GM18907 (cell line): ENCODE measurements at regions not wholly inside any gene's neighbourhood (a gene's known extent, or its start where the extent isn't known, plus 50 kb on each side); places are given as distances from the start of the nearest gene placed in this dataset.

Experiments
- ATAC-seq: cut with Tn5 transposase; IDR thresholded peaks from one replicate; pipeline ENCODE4 v1.9.1; 2021; ENCODE audit warnings: mild to moderate bottlenecking, moderate library complexity; ENCODE audit not compliant: unreplicated experiment

DNA sequence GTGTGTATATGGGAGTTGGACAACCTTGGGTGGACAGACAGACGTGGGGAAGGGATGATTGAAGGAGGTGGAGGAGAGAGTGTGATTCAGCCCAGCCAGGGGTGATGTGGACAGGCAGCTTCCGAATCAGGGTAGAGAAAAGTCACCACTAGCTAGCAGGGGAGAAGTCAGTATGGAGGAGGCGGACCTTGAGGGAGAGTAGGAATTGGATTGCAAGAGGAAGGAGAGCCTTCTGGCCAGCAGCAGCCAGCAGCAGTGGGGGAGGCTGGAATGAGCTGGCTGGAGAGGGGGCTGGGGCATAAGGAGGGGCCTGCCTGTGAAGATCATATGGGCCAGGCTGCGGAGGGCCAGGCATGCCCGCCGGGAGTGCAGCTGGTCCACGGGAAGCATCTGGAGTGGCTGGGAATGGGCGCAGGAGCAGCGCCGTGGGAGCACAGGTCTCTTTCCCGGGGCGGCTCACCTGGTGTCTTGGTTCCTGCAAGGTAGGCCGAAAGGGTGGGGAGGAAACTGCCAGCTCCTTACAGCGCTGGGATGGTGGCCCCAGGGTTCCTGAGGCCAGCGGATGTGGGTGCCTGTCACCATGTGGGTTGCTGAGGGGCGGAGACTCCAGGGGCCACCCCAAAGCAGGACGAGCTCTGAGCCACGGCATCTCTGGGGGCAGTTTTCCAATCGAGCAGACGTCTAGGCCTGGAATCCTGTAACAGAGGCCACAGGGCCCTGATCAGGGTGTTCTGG, 235.3 kb downstream of the SEC14L1 start:
- ATAC-seq: no peak

DNA sequence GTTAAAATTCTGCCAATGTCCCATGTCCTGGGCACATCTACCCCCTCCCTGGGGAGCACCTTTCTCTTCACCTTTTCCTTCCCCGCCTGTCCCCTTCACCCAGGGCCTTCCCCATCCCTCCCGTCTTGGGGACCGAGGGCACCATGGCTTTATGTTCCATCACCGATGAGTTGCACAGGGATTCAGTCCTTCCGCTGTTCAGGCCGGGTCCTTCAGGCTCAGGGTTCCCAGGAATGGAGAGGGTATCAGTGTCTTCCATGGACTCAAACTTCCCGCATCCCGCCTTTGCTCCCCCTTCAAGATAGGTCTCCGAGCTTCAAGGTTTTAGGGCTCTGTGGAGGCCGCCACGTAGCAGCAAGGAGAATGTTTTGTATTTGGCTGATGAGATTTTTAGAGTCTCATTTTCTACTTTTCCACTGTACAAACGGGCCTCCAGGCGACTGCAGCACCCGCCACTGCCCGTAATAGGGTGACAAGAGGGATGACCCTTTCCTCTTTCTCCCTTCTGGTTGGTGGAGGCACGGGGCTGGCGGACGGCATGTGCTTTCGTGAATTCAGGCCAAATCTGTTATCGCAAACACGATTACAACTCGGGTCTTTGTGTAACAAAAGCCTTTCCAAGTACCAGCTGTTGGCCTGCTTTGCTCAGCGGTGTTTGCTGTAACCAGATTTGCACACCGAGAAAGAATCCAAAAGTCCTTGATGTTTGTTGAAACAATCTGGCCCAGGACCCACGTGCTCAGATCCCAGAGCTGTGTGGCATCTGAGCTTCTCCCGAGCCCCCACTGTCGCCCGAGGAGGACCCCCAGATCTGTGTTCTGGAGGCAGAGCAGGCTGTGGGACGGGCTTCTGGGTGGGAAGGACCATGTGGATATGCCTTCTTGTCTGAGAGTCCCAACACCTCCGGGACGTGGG, 236.3 kb downstream of the SEC14L1 start:
- no peak for ATAC-seq

DNA sequence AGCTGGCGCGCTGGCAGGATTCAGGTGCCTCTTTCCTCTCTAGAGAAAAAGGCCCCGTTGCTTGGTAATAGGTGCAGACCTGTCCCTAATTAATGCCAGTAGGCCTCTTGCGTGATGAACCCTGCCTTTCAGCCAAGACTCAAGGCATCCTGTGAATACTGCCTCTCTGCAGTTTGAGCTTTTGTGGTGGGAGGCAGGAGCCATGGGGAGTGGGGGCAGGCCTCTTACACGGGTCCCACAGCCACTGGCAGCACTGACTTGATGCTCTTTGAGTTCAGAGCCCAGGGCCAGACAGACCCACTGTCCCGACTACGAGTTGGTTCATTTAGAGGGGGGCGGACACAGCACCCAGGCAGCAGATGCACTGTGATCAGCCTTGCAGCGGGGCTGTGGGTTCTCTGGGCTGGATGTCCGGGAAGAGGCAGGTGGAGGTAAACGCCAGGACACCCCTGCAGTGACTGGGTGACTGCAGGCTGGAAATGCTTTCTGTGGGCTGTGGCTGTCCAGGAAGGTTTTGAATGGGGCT, 237.0 kb downstream of the SEC14L1 start:
- ATAC-seq: no peak

GRCh38 chr17:77378318-77379064, 237.7 kb downstream of the SEC14L1 start:
- no peak for ATAC-seq

GRCh38 chr17:77379065-77379428, 238.3 kb downstream of the SEC14L1 start:
- ATAC-seq: no peak

- ATAC-seq: no peak
Measured at GRCh38 chr17:77379832-77380231, 239.1 kb downstream of the SEC14L1 start.

DNA sequence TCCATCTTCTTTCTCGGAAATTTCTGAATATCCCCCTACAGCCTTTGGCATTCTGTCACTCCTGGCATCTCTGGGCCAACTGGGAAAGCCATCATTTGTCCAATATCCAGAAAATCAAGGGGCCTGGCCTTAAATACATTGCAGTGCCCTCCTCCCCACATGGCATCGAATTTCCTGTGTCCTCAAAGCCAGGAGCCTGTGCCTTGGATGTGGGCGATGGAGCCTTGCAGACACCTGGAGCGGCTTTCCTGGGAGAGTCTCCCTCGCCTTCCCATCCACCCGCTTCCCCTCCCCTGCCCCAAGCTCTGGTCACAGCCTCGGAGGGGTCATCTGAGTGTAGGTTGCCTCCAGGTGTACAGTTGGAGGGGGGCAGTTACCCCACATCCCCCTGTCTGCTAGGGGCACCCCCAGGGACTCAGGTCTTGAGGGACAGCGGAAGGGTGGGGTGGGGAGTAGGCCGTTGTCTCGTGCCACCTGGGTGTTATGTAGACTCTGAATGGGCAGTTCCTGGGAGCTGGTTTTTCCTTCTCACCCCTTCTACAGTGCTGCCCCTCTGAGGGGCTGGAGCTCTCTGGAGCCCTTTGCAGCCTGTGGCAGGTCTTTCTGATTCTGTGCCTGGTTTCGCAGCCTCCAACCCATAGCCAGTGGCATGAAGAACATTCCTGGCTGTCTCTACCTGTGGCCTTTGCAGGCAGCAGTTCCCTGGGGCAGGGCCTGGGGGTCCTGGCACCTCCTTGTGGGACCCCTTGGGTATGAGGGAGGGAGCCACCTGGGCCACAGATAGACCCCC, 239.8 kb downstream of the SEC14L1 start:
- no peak for ATAC-seq

DNA sequence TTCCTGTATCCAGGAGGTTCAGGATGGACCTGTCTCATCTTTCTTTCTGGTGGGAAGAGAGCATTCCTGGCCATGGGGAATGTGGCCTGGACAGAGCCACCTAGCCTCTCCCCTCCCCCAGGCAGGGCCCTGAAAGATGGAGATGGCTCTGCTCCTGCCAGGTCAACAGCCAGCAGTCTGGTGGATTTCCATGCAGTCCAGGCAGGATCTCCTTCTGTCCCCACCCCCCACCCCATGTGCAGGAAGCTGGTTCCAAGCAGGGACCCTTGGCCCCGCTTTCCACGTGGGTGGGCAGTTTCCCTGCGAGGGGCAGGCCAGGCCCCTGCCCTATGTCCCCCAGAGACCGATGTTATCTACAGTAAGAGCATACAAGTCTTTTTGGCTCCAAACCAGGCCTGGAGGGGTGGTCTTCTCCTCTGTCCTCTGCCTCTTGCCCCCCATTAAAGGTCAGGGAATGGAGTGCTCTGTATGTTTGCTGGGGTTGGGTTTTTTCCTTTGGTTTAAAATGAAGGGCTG, 240.5 kb downstream of the SEC14L1 start:
- no peak for ATAC-seq

DNA sequence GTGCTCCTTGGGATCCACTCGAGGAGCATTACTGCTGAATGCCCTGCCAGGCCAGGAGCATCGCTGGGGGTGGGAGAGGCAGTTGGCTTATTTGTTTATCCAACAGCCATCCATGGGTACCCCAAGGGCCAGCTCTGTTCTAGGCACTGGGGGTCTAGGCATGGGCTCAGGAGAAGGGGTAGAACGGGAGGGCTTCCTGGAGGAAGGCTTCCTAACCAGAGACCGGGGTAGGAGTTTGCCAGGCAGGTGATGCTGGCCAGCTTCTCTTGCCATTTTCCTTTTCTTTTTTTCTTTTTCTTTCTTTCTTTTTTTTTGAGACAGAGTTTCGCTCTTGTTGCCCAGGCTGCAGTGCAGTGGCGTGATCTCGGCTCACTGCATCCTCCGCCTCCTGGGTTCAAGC, 241.0 kb downstream of the SEC14L1 start:
- ATAC-seq: no peak

DNA sequence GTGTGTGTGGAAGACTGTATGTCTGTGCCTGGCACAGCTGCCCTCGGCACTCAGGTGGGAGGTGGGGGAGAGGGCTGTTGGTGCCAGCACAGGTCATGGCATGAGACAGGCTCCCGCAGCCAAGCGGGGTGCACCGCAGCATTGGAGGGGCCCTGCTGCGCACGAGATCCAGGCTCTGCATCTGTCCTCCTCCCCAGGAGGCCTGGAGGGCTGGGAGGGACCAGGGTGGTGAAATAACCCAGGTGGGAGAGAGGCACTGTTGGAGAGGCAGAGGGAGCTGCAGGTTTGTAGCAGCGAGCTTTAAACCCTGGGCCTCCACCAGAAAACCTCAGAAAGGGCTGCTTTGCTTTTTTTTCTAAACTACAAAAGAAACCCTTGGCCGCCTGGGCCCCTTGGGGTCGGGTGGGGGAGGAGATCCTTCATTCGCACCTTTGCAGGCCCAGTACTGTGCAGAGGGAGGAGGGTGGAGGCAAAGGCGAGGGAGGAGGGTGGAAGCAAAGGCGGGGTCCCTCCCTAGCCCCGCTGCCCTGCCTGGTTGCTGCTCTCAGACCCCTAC, 241.7 kb downstream of the SEC14L1 start:
- ATAC-seq: no peak

- ATAC-seq: no peak
Measured at GRCh38 chr17:77382966-77383612, 242.3 kb downstream of the SEC14L1 start.

DNA sequence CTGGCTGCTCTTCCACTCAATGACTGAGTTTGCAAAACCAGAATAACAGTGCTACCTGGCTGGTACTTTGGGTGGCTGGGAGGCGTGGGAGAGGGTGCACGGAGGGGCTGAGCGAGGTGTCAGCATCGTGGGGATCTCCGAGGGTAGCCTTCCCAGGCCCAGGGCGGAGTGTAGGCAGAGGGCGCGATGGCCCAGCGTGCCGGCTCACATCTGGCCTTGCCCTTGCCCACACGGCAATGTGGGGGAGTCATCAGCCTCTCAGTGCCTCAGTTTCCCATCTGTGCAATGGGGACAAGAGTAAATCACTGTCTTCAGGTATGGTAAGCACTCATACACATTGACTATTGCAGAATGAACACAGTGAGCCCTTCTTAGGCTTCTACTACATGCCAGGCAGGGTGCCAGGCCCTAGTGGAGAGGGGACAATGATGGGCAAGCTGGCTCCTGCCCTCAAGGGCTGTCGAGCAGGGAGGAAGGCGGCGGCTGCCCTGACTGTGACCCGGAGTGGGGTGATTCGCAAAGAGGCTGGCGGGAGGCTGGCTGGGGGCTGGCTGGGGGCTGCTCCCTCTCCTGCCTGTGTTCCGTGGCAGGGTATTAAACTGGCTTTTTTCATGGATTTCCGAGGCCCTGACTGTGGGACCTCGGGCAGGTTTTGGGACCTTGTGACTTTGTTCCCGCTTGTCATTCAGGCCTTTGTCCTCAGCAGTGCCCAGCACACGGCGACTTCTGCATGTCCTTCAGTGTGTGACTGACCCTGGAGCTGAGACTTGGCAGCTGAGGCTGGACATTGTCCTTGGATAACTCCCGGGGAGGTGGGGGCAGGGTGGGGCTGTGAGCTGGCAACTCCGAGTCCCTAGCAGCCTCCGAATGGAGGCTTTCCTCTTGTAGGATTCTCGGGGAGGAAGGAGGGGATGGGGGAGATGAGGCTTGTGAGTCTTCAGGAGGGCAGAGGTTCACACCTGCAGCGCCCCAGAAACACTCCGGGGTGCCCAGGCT, 243.1 kb downstream of the SEC14L1 start:
- ATAC-seq: no peak

- no peak for ATAC-seq
Measured at GRCh38 chr17:77385750-77386501, 245.2 kb downstream of the SEC14L1 start.

- ATAC-seq: no peak
Measured at GRCh38 chr17:77386502-77387192, 245.9 kb downstream of the SEC14L1 start.

GRCh38 chr17:77387891-77388290, 247.1 kb downstream of the SEC14L1 start:
- ATAC-seq: no peak

GRCh38 chr17:77388384-77389306, 247.9 kb downstream of the SEC14L1 start:
- no peak for ATAC-seq
